Loucy (cell line): ENCODE measurements at regions not wholly inside any gene's neighbourhood (a gene's known extent, or its start where the extent isn't known, plus 50 kb on each side); places are given as distances from the start of the nearest gene placed in this dataset.

Experiments used
- EZH2phosphoT487 ChIP-seq: fragments of 200-600 bp; IDR thresholded peaks from 2 replicates; pipeline ENCODE4 v1.6.1; 2018; ENCODE audit warnings: antibody characterized with exemption, mild to moderate bottlenecking, moderate library complexity, borderline replicate concordance
- TF ChIP-seq, protein P1 (sequence below): fragments of 200-600 bp; sonication (generic); conservative IDR thresholded peaks from 2 replicates; pipeline ENCODE4 v1.5.1; 2014; ENCODE audit warnings: mild to moderate bottlenecking, antibody characterized with exemption, low read length

DNA sequence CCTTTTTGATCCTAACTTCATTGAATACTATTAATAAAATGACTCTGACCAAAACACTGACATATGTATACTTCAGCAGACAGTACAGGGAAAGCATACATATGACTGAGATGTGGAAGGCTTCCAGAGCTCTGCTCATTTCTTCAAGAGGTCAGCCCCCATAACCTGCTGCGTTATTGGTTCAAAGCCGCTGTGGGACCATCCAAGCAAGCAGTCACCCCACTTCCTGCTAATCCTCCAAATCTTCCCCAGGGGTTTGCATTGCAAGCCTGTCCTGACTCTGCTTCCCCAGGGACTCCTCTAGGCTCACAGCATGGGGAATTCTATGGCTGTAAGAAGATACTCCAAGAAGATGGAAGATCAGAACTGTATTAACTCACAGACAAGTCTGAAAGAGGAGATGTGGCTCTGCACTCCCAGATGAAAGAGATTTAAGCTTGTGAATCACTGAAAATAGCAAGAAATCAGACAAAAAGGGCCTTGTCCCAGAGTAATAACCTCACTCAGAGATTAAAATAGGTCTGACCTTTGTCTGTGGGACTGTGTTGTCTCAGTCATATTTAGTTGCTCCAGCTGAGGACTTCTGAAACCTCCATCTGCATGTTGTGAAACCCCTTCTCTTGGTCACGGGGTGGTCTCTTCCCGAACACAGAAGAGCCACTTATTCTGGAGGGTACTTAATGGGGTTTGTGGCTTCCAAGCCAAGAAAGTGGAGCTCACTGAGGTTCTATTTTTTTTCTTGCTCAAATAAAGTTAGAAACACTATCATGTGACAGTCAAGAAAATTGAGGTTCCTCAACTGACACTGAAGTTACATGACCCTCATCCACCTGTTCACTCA, 101.5 kb upstream of the MARCKS start:
- TF ChIP-seq, protein P1, sequence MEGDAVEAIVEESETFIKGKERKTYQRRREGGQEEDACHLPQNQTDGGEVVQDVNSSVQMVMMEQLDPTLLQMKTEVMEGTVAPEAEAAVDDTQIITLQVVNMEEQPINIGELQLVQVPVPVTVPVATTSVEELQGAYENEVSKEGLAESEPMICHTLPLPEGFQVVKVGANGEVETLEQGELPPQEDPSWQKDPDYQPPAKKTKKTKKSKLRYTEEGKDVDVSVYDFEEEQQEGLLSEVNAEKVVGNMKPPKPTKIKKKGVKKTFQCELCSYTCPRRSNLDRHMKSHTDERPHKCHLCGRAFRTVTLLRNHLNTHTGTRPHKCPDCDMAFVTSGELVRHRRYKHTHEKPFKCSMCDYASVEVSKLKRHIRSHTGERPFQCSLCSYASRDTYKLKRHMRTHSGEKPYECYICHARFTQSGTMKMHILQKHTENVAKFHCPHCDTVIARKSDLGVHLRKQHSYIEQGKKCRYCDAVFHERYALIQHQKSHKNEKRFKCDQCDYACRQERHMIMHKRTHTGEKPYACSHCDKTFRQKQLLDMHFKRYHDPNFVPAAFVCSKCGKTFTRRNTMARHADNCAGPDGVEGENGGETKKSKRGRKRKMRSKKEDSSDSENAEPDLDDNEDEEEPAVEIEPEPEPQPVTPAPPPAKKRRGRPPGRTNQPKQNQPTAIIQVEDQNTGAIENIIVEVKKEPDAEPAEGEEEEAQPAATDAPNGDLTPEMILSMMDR, result no peak
- no peak for TF ChIP-seq EZH2phosphoT487
